SK-N-MC (cell line): ENCODE measurements at regions not wholly inside any gene's neighbourhood (a gene's known extent, or its start where the extent isn't known, plus 50 kb on each side); places are given as distances from the start of the nearest gene placed in this dataset.

ENCODE experiments used
- EZH2 ChIP-seq: fragments of 200-600 bp; sonication (generic); IDR thresholded peaks from one replicate; pipeline ENCODE4 v1.6.1; 2017; ENCODE audit warnings: antibody characterized with exemption
- FOXP2 ChIP-seq: optimal IDR thresholded peaks from 2 replicates; pipeline ENCODE3; 2011; ENCODE audit warnings: mild to moderate bottlenecking, moderate library complexity; ENCODE audit not compliant: insufficient read depth; ENCODE audit errors: extremely low read length, control extremely low read depth
- POLR2AphosphoS5 ChIP-seq: IDR thresholded peaks from 2 replicates; pipeline ENCODE4 v1.6.1; 2012; ENCODE audit warnings: mild to moderate bottlenecking, low read depth, low read length, borderline replicate concordance

GRCh38 chr1:209356976-209357377 is 226.5 kb upstream of the CAMK1G start:
- TF ChIP-seq EZH2 (no peak), POLR2AphosphoS5 (no peak), FOXP2 (no peak)
